HepG2 (cell line): ENCODE measurements at regions not wholly inside any gene's neighbourhood (a gene's known extent, or its start where the extent isn't known, plus 50 kb on each side); places are given as distances from the start of the nearest gene placed in this dataset.

Experiments
- ATAC-seq: fragments of 200-7000 bp; cut with Tn5 transposase; 3 replicates; pipeline ENCODE4 v1.9.1; 2020; ENCODE audit warnings: mild to moderate bottlenecking, moderate library complexity
- BruUV-seq: library from RNA; stranded (reverse); fragments of 400-500 nt; replicated peaks from 2 replicates; lab custom pipeline; 2021; lab: Mats Ljungman, UMichigan
- CTCF ChIA-PET: fragments of 300-600 bp; formaldehyde crosslinking; extraction: SDS; loops from one replicate; lab custom pipeline; 2021; ENCODE audit warnings: low total read pairs, inconsistent platforms, low intra/inter-chr PET ratio; lab: Yijun Ruan, JAX
- POLR2A ChIA-PET: fragments of 350-600 bp; sonication (Branson Sonifier 250); formaldehyde crosslinking; loops from one replicate; lab custom pipeline; 2020; ENCODE audit warnings: antibody characterized with exemption, inconsistent platforms; lab: Yijun Ruan, JAX
- DNase-seq: peaks from one replicate; pipeline ENCODE4 v3.0.0-alpha.2; 2015; ENCODE audit warnings: low spot score
- FAIRE-seq: peaks from 3 replicates; lab custom pipeline; 2011; peaks lifted over from hg19 to GRCh38; lab: Jason Lieb, UNC
- H2AFZ ChIP-seq: one replicate; pipeline ENCODE4 v1.6.1; 2011; ENCODE audit warnings: low read length, inconsistent platforms
- H3K27ac ChIP-seq: fragments of 300-600 bp; 3 replicates; pipeline ENCODE4 v1.8.0; 2011; ENCODE audit warnings: mixed run types, mild to moderate bottlenecking, mixed read lengths, low read length, inconsistent platforms; ENCODE audit not compliant: insufficient read depth; ENCODE audit errors: extremely low read length
- H3K27me3 ChIP-seq, 2 experiments: fragments of 200-600 bp in 1 of 2; 2 replicates in 1 of 2; 3 replicates in 1 of 2; pipeline versions ENCODE4 v1.6.0 to v1.8.0; 2011; ENCODE audit warnings: low read length in 2 of 2, mild to moderate bottlenecking in 2 of 2, moderate library complexity in 2 of 2, inconsistent platforms in 1 of 2; ENCODE audit not compliant: insufficient read depth in 2 of 2, control insufficient read depth in 1 of 2
- H3K36me3 ChIP-seq, 2 experiments: fragments of 200-600 bp in 1 of 2; replicated peaks in 1 of 2; 2 replicates in 1 of 2; 3 replicates in 1 of 2; pipeline versions ENCODE4 v1.5.1 to v1.8.0; 2011; ENCODE audit warnings: low read length in 2 of 2, inconsistent platforms in 1 of 2; ENCODE audit not compliant: insufficient read depth in 2 of 2, control insufficient read depth in 1 of 2
- H3K4me1 ChIP-seq: 2 replicates; pipeline ENCODE4 v1.5.1; 2012; ENCODE audit warnings: low read length, inconsistent platforms; ENCODE audit not compliant: insufficient read depth
- H3K4me2 ChIP-seq: 2 replicates; pipeline ENCODE4 v1.6.0; 2011; ENCODE audit warnings: low read depth, low read length, inconsistent platforms
- H3K4me3 ChIP-seq, 3 experiments: fragments of 200-600 bp in 1 of 3; sonication (generic), shearing (Covaris generic) in 1 of 3; replicated peaks in 1 of 3; 2 replicates each; pipeline ENCODE4 v1.5.1; 2011 to 2016; ENCODE audit warnings: low read length in 3 of 3, inconsistent platforms in 2 of 3, low read depth in 2 of 3, mild to moderate bottlenecking in 2 of 3, control low read depth in 1 of 3, mixed read lengths in 1 of 3; ENCODE audit not compliant: insufficient read depth in 1 of 3
- H3K79me2 ChIP-seq: one replicate; pipeline ENCODE4 v1.6.1; 2011; ENCODE audit warnings: low read length, inconsistent platforms; ENCODE audit not compliant: insufficient read depth
- H3K9ac ChIP-seq: 2 replicates; pipeline ENCODE4 v1.6.0; 2011; ENCODE audit warnings: mild to moderate bottlenecking, low read depth, low read length, inconsistent platforms; ENCODE audit not compliant: insufficient read depth
- H3K9me3 ChIP-seq: 2 replicates; pipeline ENCODE4 v1.5.1; 2012; ENCODE audit warnings: mild to moderate bottlenecking, low read length
- H4K20me1 ChIP-seq: 2 replicates; pipeline ENCODE4 v1.6.0; 2011; ENCODE audit warnings: inconsistent platforms, mild to moderate bottlenecking, low read length, moderate library complexity; ENCODE audit not compliant: insufficient read depth
- HDAC2 ChIP-seq: sonication (generic); formaldehyde crosslinking; IDR thresholded peaks from 2 replicates; pipeline ENCODE4 v1.4.0; 2020; ENCODE audit warnings: missing genetic modification reagents
- HOXA9 ChIP-seq: sonication (generic); formaldehyde crosslinking; IDR thresholded peaks from 2 replicates; pipeline ENCODE4 v1.8.1; 2022; ENCODE audit warnings: missing genetic modification reagents, mild to moderate bottlenecking, moderate library complexity, borderline replicate concordance
- NCOA2 ChIP-seq: sonication (generic); formaldehyde crosslinking; IDR thresholded peaks from 2 replicates; pipeline ENCODE4 v1.8.0; 2022; ENCODE audit warnings: inconsistent platforms
- RXRB ChIP-seq: IDR thresholded peaks from 2 replicates; pipeline ENCODE4 v1.6.1; 2016; ENCODE audit warnings: borderline replicate concordance, missing genetic modification reagents, missing compliant biosample characterization
- SOX5 ChIP-seq: IDR thresholded peaks from 2 replicates; pipeline ENCODE4 v1.6.1; 2016; ENCODE audit warnings: borderline replicate concordance
- UBTF ChIP-seq: sonication (generic); formaldehyde crosslinking; IDR thresholded peaks from 2 replicates; pipeline ENCODE4 v1.4.0; 2020; ENCODE audit warnings: mild to moderate bottlenecking, missing genetic modification reagents
- ZFP41 ChIP-seq: sonication (generic); formaldehyde crosslinking; IDR thresholded peaks from 2 replicates; pipeline ENCODE4 v1.4.0; 2020; ENCODE audit warnings: mild to moderate bottlenecking, missing genetic modification reagents, borderline replicate concordance
- ZNF143 ChIP-seq: sonication (generic); formaldehyde crosslinking; IDR thresholded peaks from 2 replicates; pipeline ENCODE4 v1.4.0; 2020; ENCODE audit warnings: missing genetic modification reagents
- ZNF451 ChIP-seq: sonication (generic); formaldehyde crosslinking; IDR thresholded peaks from 2 replicates; pipeline ENCODE4 v1.5.0; 2020; ENCODE audit warnings: mild to moderate bottlenecking, missing genetic modification reagents
- ZNF615 ChIP-seq: sonication (generic); formaldehyde crosslinking; IDR thresholded peaks from 2 replicates; pipeline ENCODE4 v1.5.0; 2020; ENCODE audit warnings: mild to moderate bottlenecking, missing genetic modification reagents, borderline replicate concordance
- ZNF670 ChIP-seq: sonication (generic); formaldehyde crosslinking; IDR thresholded peaks from 2 replicates; pipeline ENCODE4 v1.8.0; 2022; ENCODE audit warnings: mild to moderate bottlenecking, missing genetic modification reagents, borderline replicate concordance
- ZNF709 ChIP-seq: sonication (generic); formaldehyde crosslinking; IDR thresholded peaks from 2 replicates; pipeline ENCODE4 v1.5.0; 2020; ENCODE audit warnings: mild to moderate bottlenecking, missing genetic modification reagents
- ZNF713 ChIP-seq: sonication (generic); formaldehyde crosslinking; IDR thresholded peaks from 2 replicates; pipeline ENCODE4 v1.4.0; 2020; ENCODE audit warnings: mild to moderate bottlenecking, missing genetic modification reagents
- whole genome bisulfite sequencing: methylation state at CpG from one replicate; pipeline ENCODE4 v1.1.6; 2017; ENCODE audit warnings: low lambda C conversion rate; 5-methylcytosine and 5-hydroxymethylcytosine counted together
- in situ Hi-C: cut with HindIII; loops from 2 replicates; pipeline ENCODE4 v1.10.0; 2017; ENCODE audit warnings: low pct_unique_long_range_greater_than_20kb; ENCODE audit not compliant: extremely low pct_ligation_motif_present
- intact Hi-C: fragments of 100-400 bp; cut with micrococcal nuclease; formaldehyde crosslinking; loops from one replicate; pipeline ENCODE4 v1.10.0; 2022; ENCODE audit not compliant: unreplicated experiment

GRCh38 chr14:50053935-50054334 is 62.4 kb downstream of the VCPKMT start:
- Histone ChIP-seq H3K27me3 (no peaks in the 10 kb centered on the region; a peak in 2 of 5 replicates), H3K4me3 (no peak overlapping the region), H2AFZ (no peak overlapping the region), H3K9me3 (no peaks in the 10 kb centered on the region), H3K27ac (no peak overlapping the region), H3K79me2 (no peaks in the 10 kb centered on the region), H4K20me1 (no peaks in the 10 kb centered on the region), H3K4me2 (no peak overlapping the region), H3K4me1 (peaks cover 12% of the 10 kb centered on the region), H3K36me3 (no peaks in the 10 kb centered on the region), H3K9ac (no peak overlapping the region)
- intact Hi-C loops (no loop called here), in situ Hi-C loops (no loop called here)
- DNase-seq (no peak), FAIRE-seq (no peak), ATAC-seq (no peak)
- no peak for TF ChIP-seq ZNF713 (CRISPR knock-in tag)
- TF ChIP-seq ZNF143 (CRISPR knock-in tag), result no peak
- TF ChIP-seq RXRB (CRISPR knock-in tag), result no peak
- no peak for TF ChIP-seq ZNF670 (CRISPR knock-in tag)
- TF ChIP-seq NCOA2 (CRISPR knock-in tag), result no peak
- no peak for TF ChIP-seq ZNF709 (CRISPR knock-in tag)
- no peak for TF ChIP-seq UBTF
- no peak for TF ChIP-seq HDAC2 (CRISPR knock-in tag)
- TF ChIP-seq ZFP41 (CRISPR knock-in tag), result no peak
- no peak for TF ChIP-seq ZNF451
- TF ChIP-seq HOXA9 (CRISPR knock-in tag), result no peak
- TF ChIP-seq ZNF615, result no peak
- no peak for TF ChIP-seq SOX5
- WGBS, result 4% methylated on average over 2 of the region's 2 CpGs
- BruUV-seq, result no TSS peak
- CTCF ChIA-PET, result no interaction called here
- POLR2A ChIA-PET, result interaction anchor here (0.8 to 1.6 kb wide), 2 partner anchors 8 to 87 kb away, joined by 3 to 4 read pairs; no protein-coding TSS in a partner anchor
